GM21717 (cell line): ENCODE measurements at regions not wholly inside any gene's neighbourhood (a gene's known extent, or its start where the extent isn't known, plus 50 kb on each side); places are given as distances from the start of the nearest gene placed in this dataset.

Source experiments
- ATAC-seq: cut with Tn5 transposase; IDR thresholded peaks from one replicate; pipeline ENCODE4 v1.9.1; 2021; ENCODE audit warnings: mild to moderate bottlenecking, moderate library complexity; ENCODE audit not compliant: unreplicated experiment

DNA sequence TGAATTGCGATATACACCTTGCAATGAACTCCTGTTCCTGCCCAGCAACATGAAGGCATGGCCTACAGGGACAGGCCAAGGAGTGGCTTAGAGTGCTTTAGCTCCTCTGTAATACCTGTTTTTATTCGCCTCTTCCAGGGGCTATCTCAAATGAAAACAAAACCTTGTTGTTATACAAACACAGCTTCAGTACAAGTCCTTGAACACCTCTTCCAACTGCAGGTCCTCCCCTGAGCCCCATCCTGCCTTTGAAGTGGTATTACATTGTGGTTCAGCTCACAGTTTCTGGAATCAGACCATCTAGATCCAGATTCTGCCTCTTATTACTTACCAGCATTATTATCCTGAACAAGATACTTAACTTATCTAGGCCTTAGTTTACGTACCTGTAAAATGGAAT lies 83.0 kb upstream of the HNRNPA3 start:
- no peak for ATAC-seq

DNA sequence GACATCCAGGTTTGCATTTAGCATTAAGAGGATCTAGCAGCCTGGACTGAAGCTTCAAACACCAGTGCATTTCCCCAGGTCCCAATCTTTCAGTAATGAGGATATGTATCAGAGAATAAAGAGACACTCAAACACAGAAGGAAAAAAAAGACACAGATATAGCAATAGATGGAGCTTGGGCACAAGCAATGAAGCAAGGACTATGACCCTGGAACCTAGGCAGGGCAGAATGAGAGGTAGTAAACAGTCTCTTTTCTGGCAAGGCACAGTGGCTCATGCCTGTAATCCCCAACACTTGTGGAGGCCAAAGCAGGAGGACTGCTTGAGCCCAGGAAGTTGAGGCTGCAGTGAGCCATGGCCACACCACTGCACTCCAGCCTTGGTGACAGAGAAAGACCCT lies 80.7 kb upstream of the HNRNPA3 start:
- no peak for ATAC-seq

DNA sequence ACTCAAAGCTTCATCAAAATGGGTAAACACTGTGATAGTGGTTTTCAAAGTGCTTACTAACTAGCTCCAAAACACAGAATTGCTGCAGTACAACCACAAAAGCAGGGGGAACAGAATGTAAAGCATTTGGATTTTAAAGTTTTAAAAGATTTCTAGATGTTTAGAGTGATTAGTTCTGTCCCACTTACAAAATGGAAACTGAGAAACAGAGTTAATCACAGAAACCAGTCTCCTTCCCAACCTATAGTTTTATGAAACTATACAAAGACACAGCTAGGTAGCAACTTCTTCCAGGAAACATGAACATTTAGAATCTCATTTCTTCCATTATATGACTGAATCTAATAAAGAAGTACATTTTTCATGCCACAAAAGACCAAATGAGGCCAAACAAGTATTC lies 73.8 kb upstream of the HNRNPA3 start:
- ATAC-seq: no peak

DNA sequence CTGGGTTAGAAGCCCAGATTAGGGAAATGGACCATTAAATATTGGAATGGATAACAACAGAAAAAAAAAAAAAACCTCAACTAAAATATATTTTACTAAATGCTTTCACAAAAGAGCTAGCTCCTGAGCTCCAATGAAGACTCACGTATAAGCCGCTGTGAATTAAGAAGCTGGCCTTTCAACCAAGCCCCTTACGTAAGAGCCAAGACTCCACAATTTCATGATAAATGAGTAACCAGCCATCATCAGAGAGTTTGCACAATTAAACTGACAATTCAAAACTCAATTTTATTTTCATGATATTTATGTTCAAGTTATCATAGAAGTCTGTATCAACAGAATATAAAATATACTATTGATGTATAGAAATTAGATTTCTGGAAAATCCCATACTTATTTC lies 70.7 kb upstream of the HNRNPA3 start:
- no peak for ATAC-seq

DNA sequence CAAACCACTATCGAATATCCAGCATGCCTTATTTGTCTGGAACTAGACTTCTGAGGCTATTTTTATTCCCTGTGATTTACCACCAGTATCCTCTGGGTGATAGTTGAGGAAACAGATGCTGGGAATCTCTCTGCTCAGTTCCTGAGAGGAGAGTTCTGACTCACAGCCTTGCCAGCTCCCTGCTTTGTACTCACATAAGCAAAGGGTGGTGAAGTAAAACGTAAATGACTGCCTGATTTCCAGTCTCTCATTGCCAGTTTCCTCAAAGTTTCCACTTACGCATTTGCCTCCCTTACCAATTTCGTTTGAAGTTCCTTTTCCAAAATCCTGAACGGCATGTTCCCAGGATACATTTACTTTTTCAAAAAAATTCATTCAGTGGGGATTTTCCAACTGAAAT lies 69.2 kb upstream of the HNRNPA3 start:
- no peak for ATAC-seq

DNA sequence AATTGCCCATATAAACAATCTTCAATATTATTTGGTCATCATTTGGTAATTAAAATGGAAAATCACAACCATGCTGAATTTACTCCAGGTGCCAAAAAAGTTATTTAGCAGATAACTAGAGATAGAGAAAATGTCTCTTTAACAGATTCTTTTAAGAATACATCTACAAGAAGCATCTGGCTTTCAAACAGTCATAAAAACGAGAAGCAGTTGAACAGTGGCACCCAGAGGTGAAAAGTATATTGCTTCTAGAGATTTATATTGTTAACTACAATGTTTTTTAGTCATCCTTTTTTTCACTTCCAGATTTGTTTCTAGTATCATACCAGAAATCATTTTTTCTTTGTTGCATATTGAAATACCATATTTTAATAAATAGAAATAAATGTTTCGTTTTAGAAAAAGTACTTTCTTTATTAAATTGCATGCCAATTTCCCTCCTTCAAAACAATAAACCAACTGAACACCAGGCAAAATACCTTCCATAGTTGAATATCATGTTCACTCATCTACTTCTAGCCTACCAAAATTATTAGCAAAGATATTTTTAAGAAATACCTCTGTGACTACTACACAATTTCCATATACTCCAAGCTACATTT lies 65.4 kb upstream of the HNRNPA3 start:
- ATAC-seq: no peak

DNA sequence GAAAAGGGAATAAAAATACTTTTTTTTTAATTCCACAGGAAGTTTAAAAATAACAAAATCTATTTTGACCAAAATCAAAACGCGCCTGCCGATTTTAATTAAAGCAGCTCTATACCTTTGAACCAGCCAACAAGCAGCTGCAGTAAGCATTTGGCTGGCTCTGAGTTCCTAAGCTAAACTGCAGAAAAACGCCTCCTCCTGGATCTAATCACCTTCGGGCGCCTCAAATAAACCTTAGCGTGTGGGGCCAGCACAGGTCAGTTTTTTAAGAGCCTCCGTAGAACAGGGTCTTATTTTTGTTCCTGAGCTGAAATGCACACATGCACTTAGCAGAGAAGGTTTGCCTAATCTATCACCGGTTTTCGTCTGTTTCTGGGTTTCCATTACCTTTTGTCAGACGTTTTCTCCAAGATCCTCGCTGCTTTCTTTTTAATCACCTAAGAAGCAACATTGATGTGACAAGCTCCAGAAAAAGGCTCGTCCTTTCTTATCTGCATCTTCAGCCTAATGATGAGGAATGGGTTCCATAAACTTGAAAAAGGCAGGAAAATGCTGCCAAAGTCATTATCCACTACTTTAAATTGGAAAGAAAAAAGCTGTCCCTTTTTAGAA lies 64.7 kb upstream of the HNRNPA3 start:
- no peak for ATAC-seq

DNA sequence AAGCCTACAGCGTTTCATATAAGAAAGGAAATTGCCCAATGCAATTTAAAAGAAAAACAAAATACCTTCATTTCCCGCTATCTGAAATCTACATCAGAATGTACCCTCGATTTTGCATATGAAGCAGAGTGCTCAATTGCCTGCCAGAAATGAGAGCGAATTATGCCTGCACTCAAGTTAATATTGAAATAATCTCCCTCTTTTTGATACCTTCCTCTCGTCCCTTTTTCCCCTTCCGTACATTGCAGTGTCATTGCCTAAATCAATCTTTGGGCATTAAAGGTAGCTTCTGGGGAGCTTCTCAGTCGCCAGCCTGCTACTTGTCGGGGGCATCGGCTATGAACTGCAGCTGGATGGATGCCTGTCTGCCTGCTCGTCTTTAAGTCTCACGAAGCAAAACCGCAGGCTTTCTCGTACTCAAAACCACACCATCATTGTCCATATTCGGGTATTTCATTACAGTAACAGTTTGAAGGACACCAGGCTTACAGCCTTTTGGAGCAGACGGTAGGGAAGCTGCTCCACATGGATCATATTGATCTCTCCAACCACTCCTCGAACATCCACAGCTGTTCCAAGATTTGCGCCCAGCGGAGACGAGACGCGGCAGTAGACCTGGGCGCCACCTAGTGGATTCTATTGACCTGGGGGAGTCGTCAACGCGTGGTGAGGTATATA lies 64.0 kb upstream of the HNRNPA3 start:
- peak; percentile 89 for ATAC-seq

DNA sequence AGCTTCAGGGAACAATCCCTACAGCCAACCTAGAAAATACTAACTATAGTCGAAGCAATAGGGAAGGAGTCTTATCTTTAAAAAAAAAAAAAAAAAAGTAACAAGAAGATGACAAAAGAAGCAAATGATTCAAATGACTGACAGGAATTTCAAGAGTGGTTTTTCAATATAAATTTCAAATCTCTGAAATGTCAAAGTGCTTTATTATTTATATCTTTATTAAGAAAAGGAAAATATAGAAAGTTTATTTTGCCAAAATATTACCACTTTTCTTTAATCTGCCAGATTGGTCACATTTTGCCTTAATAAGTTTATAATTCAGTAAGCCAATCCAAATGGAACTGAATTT lies 63.5 kb upstream of the HNRNPA3 start:
- no peak for ATAC-seq

DNA sequence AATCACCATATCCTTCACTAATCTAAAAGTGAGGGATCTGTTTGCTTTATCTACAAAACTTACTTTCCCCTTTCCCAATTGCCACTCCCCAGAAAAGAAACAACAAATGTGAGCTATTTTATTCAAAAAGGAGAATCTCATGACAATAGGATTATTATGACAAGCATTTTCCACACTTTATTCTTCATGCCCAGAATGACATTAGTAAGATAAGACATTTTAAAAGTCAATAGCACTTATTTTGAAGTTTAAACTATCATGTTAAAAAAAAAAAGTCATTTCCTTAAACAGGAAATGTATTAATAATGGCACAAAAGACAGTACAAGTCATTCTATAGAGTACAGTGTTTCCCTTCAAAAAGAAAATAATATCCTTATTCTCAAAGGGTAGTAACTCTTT lies 58.8 kb upstream of the HNRNPA3 start:
- no peak for ATAC-seq

DNA sequence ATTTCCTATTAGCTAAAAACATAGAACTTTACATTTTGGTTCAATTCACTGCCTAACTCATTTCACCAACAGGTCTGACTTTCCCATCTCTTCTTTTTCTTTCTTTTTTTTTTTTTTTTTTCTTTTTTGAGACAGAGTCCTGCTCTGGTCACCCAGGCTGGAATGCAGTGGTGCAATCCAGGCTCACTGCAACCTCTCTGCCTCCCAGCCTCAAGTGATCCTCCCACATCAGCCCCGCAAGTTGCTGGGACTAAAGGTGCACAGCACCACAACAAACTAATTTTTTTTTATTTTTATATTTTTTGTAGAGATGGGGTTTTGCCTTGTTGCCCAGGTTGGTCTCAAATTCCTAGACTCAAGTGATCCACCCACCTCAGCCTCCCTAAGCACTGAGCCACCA lies 57.8 kb upstream of the HNRNPA3 start:
- no peak for ATAC-seq

DNA sequence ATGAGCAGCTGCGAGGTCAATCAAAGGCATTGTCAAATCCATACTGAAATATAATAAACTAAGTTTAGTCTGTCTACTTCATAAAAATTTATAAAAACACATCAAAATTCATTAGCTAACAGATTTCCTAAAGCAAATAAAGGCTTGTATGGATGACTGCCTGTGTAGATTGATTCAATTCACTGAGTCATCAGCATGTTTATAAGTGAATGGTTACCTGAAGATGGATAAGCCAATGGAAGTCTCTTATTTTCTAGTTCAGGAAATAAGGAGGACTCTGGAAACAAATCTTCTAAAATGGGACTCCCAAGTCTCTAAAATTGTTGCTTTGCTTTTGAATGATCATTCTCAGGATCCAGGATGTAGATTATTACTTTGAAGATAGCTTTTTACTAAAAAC lies 57.0 kb upstream of the HNRNPA3 start:
- ATAC-seq: no peak

DNA sequence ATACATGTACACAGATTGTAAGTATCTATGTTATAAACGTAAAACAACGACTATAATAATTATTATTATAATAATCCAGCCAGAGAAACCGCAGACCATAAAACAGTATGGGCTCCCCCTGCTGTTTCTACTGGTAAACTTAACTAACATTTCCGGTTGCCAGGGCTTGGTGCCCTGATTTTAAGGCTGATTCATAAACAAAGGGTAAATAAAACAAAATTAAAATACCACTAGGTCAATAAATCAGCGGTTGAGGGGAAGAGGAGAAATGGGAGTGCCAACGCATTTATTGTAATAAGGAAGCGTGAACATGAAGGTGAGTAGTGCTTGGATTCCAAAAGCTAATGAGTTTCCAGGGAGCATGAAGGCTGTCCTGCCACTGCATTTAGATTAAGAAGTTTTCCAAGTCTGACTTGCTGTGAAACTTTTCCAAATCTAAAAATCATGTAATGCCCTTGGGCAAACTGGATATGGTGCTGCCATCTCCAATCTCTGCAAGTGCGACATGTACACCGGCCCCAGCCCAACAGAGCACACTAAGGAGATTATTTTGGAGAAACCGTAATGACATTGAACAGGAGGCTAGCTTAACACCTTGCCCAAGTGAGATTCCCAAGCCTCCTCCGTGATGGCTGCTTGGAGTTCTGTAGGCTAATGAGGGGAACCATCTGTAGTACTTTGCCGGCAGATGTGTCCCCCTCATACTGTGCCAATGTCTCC lies 50.7 kb upstream of the HNRNPA3 start:
- no peak for ATAC-seq
